ENCODE measurements at regions not wholly inside any gene's neighbourhood (a gene's known extent, or its start where the extent isn't known, plus 50 kb on each side); places are given as distances from the start of the nearest gene placed in this dataset.

GRCh38 chr5:60362158-60362557 lies 337.8 kb downstream of the DEPDC1B start (continued):
- TF ChIP-seq SREBF1 (IDR thresholded peaks at IDR 0.05; ENCODE audit: low read length) (no peak), EGR1 (IDR thresholded peaks at IDR 0.05; ENCODE audit: borderline replicate concordance in 1 of 2, low read depth in 2 of 2, low read length in 2 of 2) (no peak)

GRCh38 chr5:60360355-60360754 lies 339.6 kb downstream of the DEPDC1B start:
- no peaks in the 10 kb centered on the region for H3K27me3 ChIP-seq (replicated peaks in 1 of 2; ENCODE audit: control insufficient read depth in 2 of 2, insufficient read depth in 2 of 2, low read length in 1 of 2)
- WGBS (ENCODE audit: insufficient coverage, insufficient replicate concordance, low lambda C conversion rate, missing lambda C conversion rate): 42% methylated on average over 3 of the region's 3 CpGs
- POLR2A ChIA-PET: no interaction called here
- SMC1A ChIA-PET (ENCODE audit: uncharacterized antibody, unreplicated experiment): interaction anchor here (1.0 to 1.1 kb wide), 2 partner anchors 11 to 66 kb away, joined by 4 to 6 read pairs; no protein-coding TSS in a partner anchor
- no peaks in the 10 kb centered on the region for H3K9me3 ChIP-seq (replicated peaks; ENCODE audit: control insufficient read depth, insufficient read depth, low read length)
- TF ChIP-seq POLR2AphosphoS2 (IDR thresholded peaks at IDR 0.05; ENCODE audit: low read depth, low read length) (no peak), ZNF274 (IDR thresholded peaks at IDR 0.05; ENCODE audit: insufficient read depth, insufficient read length) (no peak), ETV6 (conservative IDR thresholded peaks at IDR 0.05 in 1 of 2, IDR thresholded peaks at IDR 0.05 in 1 of 2; ENCODE audit: borderline replicate concordance in 1 of 2, low read depth in 1 of 2) (no peak), E4F1 (IDR thresholded peaks at IDR 0.05; ENCODE audit: borderline replicate concordance, partially characterized antibody) (no peak), HDAC6 (IDR thresholded peaks at IDR 0.05; ENCODE audit: unreplicated experiment) (no peak), MYB (IDR thresholded peaks at IDR 0.05; ENCODE audit: borderline replicate concordance, low read depth, low read length) (no peak), RUNX3 (IDR thresholded peaks at IDR 0.05; ENCODE audit: low read length) (peak; percentile 60)
- H2AFZ ChIP-seq (ENCODE audit: control insufficient read depth, low read depth, low read length): no peak overlapping the region
- no peak overlapping the region for H3K4me2 ChIP-seq (ENCODE audit: control insufficient read depth, insufficient read depth)
- RAD21 ChIA-PET (ENCODE audit: unreplicated experiment): no interaction called here
- H3K4me1 ChIP-seq (ENCODE audit: control insufficient read depth, insufficient read depth, low read length): no peaks in the 10 kb centered on the region
- no peak overlapping the region for H3K27ac ChIP-seq (ENCODE audit: control insufficient read depth, insufficient read depth)
- BruUV-seq (replicated peaks): no TSS peak
- intact Hi-C loops (cut with micrococcal nuclease; ENCODE audit: unreplicated experiment) (no loop called here), in situ Hi-C loops (cut with MboI) (no loop called here)
- no peak for ATAC-seq
- H4K20me1 ChIP-seq (ENCODE audit: control insufficient read depth, insufficient read depth): no peaks in the 10 kb centered on the region
- H3K36me3 ChIP-seq (ENCODE audit: control insufficient read depth in 2 of 2, insufficient read depth in 2 of 2, low read length in 1 of 2): no peaks in the 10 kb centered on the region
- no peak overlapping the region for H3K4me3 ChIP-seq
- CTCF ChIA-PET: interaction anchor here (1.0 to 1.2 kb wide), 2 partner anchors 23 to 65 kb away, joined by 3 to 4 read pairs; no protein-coding TSS in a partner anchor
- no peaks in the 10 kb centered on the region for H3K79me2 ChIP-seq (ENCODE audit: control insufficient read depth, insufficient read depth, low read length)
- FAIRE-seq: no peak
- no peak for DNase-seq (ENCODE audit: low read depth, low spot score)
- H3K9ac ChIP-seq (ENCODE audit: control insufficient read depth, insufficient read depth, low read length): no peak overlapping the region
